Fibroblast of lung (primary cell): ENCODE measurements at regions not wholly inside any gene's neighbourhood (a gene's known extent, or its start where the extent isn't known, plus 50 kb on each side); places are given as distances from the start of the nearest gene placed in this dataset.

Source experiments
- DNase-seq, 2 donors: peaks; one replicate each; pipeline versions ENCODE4 v3.0.0 to v3.0.0-alpha.2; 2010; ENCODE audit warnings: low read depth in 2 of 2
- H2AFZ ChIP-seq: 2 replicates; pipeline ENCODE4 v1.5.1; 2012; ENCODE audit warnings: low read length, control low read depth, inconsistent platforms
- H3K27ac ChIP-seq: 2 replicates; pipeline ENCODE4 v1.5.1; 2011; ENCODE audit warnings: low read length, control low read depth; ENCODE audit not compliant: insufficient read depth
- H3K27me3 ChIP-seq: 2 replicates; pipeline ENCODE4 v1.5.1; 2011; ENCODE audit warnings: mild to moderate bottlenecking, low read length; ENCODE audit not compliant: control insufficient read depth, insufficient read depth
- H3K36me3 ChIP-seq: 2 replicates; pipeline ENCODE4 v1.5.1; 2011; ENCODE audit warnings: low read length; ENCODE audit not compliant: control insufficient read depth, insufficient read depth
- H3K4me1 ChIP-seq: 2 replicates; pipeline ENCODE4 v1.5.1; 2011; ENCODE audit warnings: low read length; ENCODE audit not compliant: control insufficient read depth, insufficient read depth; ENCODE audit errors: extremely low read depth
- H3K4me2 ChIP-seq: 2 replicates; pipeline ENCODE4 v1.5.1; 2011; ENCODE audit warnings: low read length, control low read depth; ENCODE audit not compliant: insufficient read depth; ENCODE audit errors: extremely low read depth
- H3K4me3 ChIP-seq, 4 experiments: fragments of 200-600 bp in 1 of 4; sonication (generic) in 1 of 4; replicated peaks in 1 of 4; 2 replicates each; pipeline ENCODE4 v1.5.1; 2011 to 2016; ENCODE audit warnings: low read length in 4 of 4, low read depth in 3 of 4, mild to moderate bottlenecking in 3 of 4, control low read depth in 2 of 4, inconsistent platforms in 1 of 4, mixed read lengths in 1 of 4; ENCODE audit not compliant: insufficient read depth in 1 of 4; ENCODE audit errors: control extremely low read depth in 1 of 4
- H3K79me2 ChIP-seq: 2 replicates; pipeline ENCODE4 v1.5.1; 2012; ENCODE audit warnings: mild to moderate bottlenecking, low read length, inconsistent platforms; ENCODE audit not compliant: control insufficient read depth, insufficient read depth
- H3K9ac ChIP-seq: 2 replicates; pipeline ENCODE4 v1.5.1; 2011; ENCODE audit warnings: mild to moderate bottlenecking, low read length, control low read depth; ENCODE audit not compliant: insufficient read depth
- H3K9me3 ChIP-seq: 2 replicates; pipeline ENCODE4 v1.5.1; 2012; ENCODE audit warnings: low read depth, low read length; ENCODE audit not compliant: control insufficient read depth, insufficient read depth
- H4K20me1 ChIP-seq: 2 replicates; pipeline ENCODE4 v1.5.1; 2011; ENCODE audit warnings: low read length; ENCODE audit not compliant: control insufficient read depth, insufficient read depth; ENCODE audit errors: extremely low read depth
- CTCF ChIP-seq, 2 donors: IDR thresholded peaks in 1 of 2; conservative IDR thresholded peaks in 1 of 2; 1 replicate in 1 of 2; 2 replicates in 1 of 2; pipeline ENCODE4 v1.5.1; 2011 to 2012; ENCODE audit warnings: low read length in 2 of 2, control low read depth in 1 of 2, inconsistent platforms in 1 of 2, low read depth in 1 of 2, mild to moderate bottlenecking in 1 of 2
- EZH2 ChIP-seq: IDR thresholded peaks from 2 replicates; pipeline ENCODE4 v1.5.1; 2012; ENCODE audit warnings: low read length, control low read depth, mild to moderate bottlenecking; ENCODE audit errors: missing control alignments

DNA sequence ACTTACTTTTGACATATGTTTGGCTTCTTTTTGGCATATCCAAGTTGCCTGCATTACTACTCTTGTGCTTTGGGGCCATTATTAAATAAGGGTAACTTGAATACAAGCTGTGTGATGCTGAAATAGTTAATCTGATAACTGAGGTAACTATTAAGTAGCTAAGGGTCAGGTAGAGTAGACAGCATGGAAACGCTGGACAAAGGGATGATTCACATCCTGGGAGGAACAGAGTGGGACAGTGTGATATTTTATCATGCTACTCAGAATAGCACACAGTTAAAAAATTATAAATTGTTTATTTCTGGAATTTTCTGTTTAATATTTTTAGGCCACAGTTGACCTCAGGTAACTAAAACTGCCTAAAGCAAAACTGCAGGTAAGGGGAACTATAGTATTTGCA is 483.9 kb downstream of the RFPL4B start:
- TF ChIP-seq EZH2 (no peak), CTCF (conservative IDR thresholded peaks at IDR 0.05 in 1 of 2, IDR thresholded peaks at IDR 0.05 in 1 of 2; ENCODE audit: low read depth in 1 of 2, low read length in 2 of 2) (no peak)
- no peak overlapping the region for H2AFZ ChIP-seq
- no peak overlapping the region for H3K27ac ChIP-seq
- H3K9ac ChIP-seq: no peak overlapping the region
- no peaks in the 10 kb centered on the region for H3K9me3 ChIP-seq
- no peaks in the 10 kb centered on the region for H3K79me2 ChIP-seq
- no peak overlapping the region for H3K4me2 ChIP-seq
- no peak overlapping the region for H3K4me3 ChIP-seq
- DNase-seq: peak in 1 of 2 donors; percentile 32
- no peaks in the 10 kb centered on the region for H4K20me1 ChIP-seq
- no peaks in the 10 kb centered on the region for H3K4me1 ChIP-seq
- no peaks in the 10 kb centered on the region for H3K27me3 ChIP-seq
- H3K36me3 ChIP-seq: no peaks in the 10 kb centered on the region

DNA sequence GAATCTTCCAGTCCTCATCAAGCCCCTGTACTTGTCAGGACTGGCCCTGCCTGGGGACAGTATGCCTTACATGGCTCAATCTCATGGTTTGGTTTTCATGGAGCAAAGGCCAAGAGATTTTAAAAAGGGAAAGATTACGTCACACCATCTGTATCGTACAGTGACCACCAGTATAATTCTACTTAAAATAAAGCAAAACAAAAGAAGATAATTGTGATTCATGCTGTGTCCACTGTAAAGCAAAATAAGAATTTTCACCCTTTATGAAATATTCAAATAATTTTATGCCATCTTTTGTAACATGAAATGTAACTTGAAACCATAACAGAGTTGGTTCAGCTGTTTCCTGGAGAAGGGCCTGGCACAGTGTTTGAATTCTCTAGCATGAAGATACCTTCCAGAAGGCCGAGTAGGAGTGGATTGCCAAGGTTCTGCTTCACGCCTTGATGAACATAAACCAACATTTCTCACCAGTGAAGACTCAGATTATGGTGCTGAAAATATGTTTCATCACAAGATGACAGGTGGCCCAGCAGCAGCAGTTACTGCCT is 486.5 kb downstream of the RFPL4B start:
- Histone ChIP-seq H3K27me3 (no peaks in the 10 kb centered on the region), H3K9me3 (no peaks in the 10 kb centered on the region), H3K9ac (no peak overlapping the region), H3K27ac (no peak overlapping the region), H3K4me1 (no peaks in the 10 kb centered on the region), H3K4me2 (no peak overlapping the region), H3K4me3 (no peak overlapping the region), H2AFZ (no peak overlapping the region), H4K20me1 (no peaks in the 10 kb centered on the region), H3K36me3 (no peaks in the 10 kb centered on the region), H3K79me2 (no peaks in the 10 kb centered on the region)
- TF ChIP-seq EZH2 (no peak), CTCF (conservative IDR thresholded peaks at IDR 0.05 in 1 of 2, IDR thresholded peaks at IDR 0.05 in 1 of 2; ENCODE audit: low read depth in 1 of 2, low read length in 2 of 2) (no peak)
- DNase-seq: peak; percentile 24 to 65

GRCh38 chr6:112835078-112835477 is 487.9 kb downstream of the RFPL4B start:
- Histone ChIP-seq H3K9ac (no peak overlapping the region), H3K36me3 (no peaks in the 10 kb centered on the region), H2AFZ (no peak overlapping the region), H3K4me2 (no peak overlapping the region), H3K27ac (no peak overlapping the region), H3K9me3 (no peaks in the 10 kb centered on the region), H3K27me3 (no peaks in the 10 kb centered on the region), H3K4me3 (no peak overlapping the region), H3K4me1 (no peaks in the 10 kb centered on the region), H3K79me2 (no peaks in the 10 kb centered on the region), H4K20me1 (no peaks in the 10 kb centered on the region)
- TF ChIP-seq CTCF (conservative IDR thresholded peaks at IDR 0.05 in 1 of 2, IDR thresholded peaks at IDR 0.05 in 1 of 2; ENCODE audit: low read depth in 1 of 2, low read length in 2 of 2) (no peak), EZH2 (no peak)
- DNase-seq: no peak
